Skeletal muscle satellite cell (primary cell): ENCODE measurements at regions not wholly inside any gene's neighbourhood (a gene's known extent, or its start where the extent isn't known, plus 50 kb on each side); places are given as distances from the start of the nearest gene placed in this dataset.

Source experiments
- H3K27me3 ChIP-seq: 2 replicates; pipeline ENCODE4 v1.7.0; 2013; ENCODE audit warnings: low read length; ENCODE audit not compliant: control insufficient read depth, insufficient read depth
- H3K36me3 ChIP-seq: 2 replicates; pipeline ENCODE4 v1.7.0; 2013; ENCODE audit warnings: mild to moderate bottlenecking, control low read depth, low read length; ENCODE audit not compliant: insufficient read depth
- H3K4me1 ChIP-seq: 2 replicates; pipeline ENCODE4 v1.7.0; 2013; ENCODE audit warnings: low read length; ENCODE audit not compliant: control insufficient read depth, insufficient read depth
- H3K4me2 ChIP-seq: 2 replicates; pipeline ENCODE4 v1.7.0; 2013; ENCODE audit warnings: mild to moderate bottlenecking, low read length
- H3K4me3 ChIP-seq: 2 replicates; pipeline ENCODE4 v1.7.0; 2013; ENCODE audit warnings: low read length
- H3K9ac ChIP-seq: 2 replicates; pipeline ENCODE4 v1.7.0; 2013; ENCODE audit warnings: mild to moderate bottlenecking, low read depth, low read length, moderate library complexity
- H3K9me3 ChIP-seq: replicated peaks from 2 replicates; pipeline ENCODE4 v1.7.0; 2013; ENCODE audit warnings: mild to moderate bottlenecking, control low read depth, low read length

- Histone ChIP-seq H3K4me1 (no peaks in the 10 kb centered on the region), H3K4me3 (no peak overlapping the region), H3K36me3 (no peaks in the 10 kb centered on the region), H3K27me3 (no peaks in the 10 kb centered on the region), H3K4me2 (no peak overlapping the region), H3K9me3 (peaks cover 26% of the 10 kb centered on the region), H3K9ac (no peak overlapping the region)
Observed at GRCh38 chr1:4119516-4120220, 219.6 kb upstream of the C1orf174 start.

- H3K9me3 ChIP-seq, result peaks cover 31% of the 10 kb centered on the region
Observed at GRCh38 chr1:4120557-4121292, 220.7 kb upstream of the C1orf174 start.

GRCh38 chr1:4121293-4121684, 221.2 kb upstream of the C1orf174 start:
- peaks cover 29% of the 10 kb centered on the region for H3K9me3 ChIP-seq
- no peaks in the 10 kb centered on the region for H3K36me3 ChIP-seq
- no peak overlapping the region for H3K4me2 ChIP-seq
- no peak overlapping the region for H3K9ac ChIP-seq
- H3K27me3 ChIP-seq, result no peaks in the 10 kb centered on the region
- no peaks in the 10 kb centered on the region for H3K4me1 ChIP-seq
- no peak overlapping the region for H3K4me3 ChIP-seq

More at GRCh38 chr1:4120557-4121292, 220.7 kb upstream of the C1orf174 start:
- H3K4me2 ChIP-seq, result no peak overlapping the region
- H3K4me1 ChIP-seq, result no peaks in the 10 kb centered on the region
- no peak overlapping the region for H3K9ac ChIP-seq
- no peaks in the 10 kb centered on the region for H3K36me3 ChIP-seq
- H3K27me3 ChIP-seq, result no peaks in the 10 kb centered on the region
- no peak overlapping the region for H3K4me3 ChIP-seq

DNA sequence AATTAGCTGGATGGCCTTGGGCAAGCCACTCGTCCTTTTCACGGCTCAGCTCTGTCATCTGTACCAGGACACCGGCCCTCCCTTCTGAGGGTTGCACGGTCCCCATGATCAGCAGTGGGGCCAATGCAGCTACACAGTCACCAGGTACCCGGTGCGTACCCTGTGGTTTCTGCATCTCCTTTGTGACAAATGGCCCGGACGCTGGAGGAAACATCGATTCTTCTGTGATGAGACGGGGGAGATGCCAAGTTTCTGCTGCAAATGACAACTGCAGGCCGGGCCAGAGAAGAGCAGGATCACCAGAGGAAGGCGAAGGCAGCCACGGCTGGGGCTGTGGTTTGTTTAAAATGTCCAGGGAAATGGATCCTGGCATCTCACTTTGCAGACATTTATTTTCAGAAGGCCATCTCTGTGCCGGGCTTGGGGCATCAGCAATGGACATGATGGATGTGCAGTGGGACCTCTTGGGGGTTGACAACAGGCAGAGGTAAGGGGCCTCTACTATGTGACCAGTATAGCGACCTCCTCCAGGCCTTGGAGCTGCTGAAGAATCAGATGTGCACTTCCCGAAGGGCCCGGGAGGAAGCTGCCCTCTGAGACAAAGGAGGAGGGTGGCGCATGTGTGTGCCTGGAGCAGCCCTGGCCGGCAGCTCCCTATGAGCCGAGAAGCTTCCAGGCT, 221.9 kb upstream of the C1orf174 start:
- Histone ChIP-seq H3K27me3 (no peaks in the 10 kb centered on the region), H3K9me3 (peaks cover 27% of the 10 kb centered on the region), H3K4me2 (no peak overlapping the region), H3K4me1 (no peaks in the 10 kb centered on the region), H3K36me3 (no peaks in the 10 kb centered on the region), H3K9ac (no peak overlapping the region), H3K4me3 (no peak overlapping the region)

DNA sequence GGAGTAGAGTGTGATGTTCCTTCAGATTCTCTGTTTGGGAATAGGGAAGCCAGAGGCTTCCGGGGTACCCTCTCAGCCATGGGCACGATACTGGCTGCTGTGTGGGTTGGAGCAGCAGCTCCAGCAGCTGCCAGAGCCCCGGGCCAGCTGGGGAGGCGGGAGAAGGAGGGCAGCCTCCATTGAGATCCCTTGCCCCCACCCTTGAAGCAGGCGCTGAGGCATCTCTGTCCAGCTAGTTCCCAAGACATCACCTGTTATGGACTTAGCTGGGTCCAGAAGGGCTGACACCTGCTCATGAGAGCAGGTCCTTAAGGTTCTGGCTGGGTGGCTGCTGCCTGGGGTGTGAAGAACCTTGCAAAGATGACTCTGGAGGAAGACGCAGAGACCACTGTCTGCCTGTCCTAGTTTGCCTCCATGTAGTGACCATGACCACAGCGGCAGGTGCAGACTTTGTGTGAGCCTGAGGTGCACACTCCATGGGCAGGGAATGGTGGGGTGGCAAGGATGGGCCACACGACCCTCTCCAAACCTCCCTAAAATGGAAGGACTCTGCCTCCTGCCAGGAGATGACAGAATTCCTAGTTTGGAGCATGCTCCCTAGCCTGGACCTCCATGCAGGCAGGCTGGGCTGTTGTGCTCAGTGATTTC, 222.6 kb upstream of the C1orf174 start:
- Histone ChIP-seq H3K4me3 (no peak overlapping the region), H3K36me3 (no peaks in the 10 kb centered on the region), H3K9ac (no peak overlapping the region), H3K27me3 (no peaks in the 10 kb centered on the region), H3K9me3 (peaks cover 20% of the 10 kb centered on the region), H3K4me2 (no peak overlapping the region), H3K4me1 (no peaks in the 10 kb centered on the region)

DNA sequence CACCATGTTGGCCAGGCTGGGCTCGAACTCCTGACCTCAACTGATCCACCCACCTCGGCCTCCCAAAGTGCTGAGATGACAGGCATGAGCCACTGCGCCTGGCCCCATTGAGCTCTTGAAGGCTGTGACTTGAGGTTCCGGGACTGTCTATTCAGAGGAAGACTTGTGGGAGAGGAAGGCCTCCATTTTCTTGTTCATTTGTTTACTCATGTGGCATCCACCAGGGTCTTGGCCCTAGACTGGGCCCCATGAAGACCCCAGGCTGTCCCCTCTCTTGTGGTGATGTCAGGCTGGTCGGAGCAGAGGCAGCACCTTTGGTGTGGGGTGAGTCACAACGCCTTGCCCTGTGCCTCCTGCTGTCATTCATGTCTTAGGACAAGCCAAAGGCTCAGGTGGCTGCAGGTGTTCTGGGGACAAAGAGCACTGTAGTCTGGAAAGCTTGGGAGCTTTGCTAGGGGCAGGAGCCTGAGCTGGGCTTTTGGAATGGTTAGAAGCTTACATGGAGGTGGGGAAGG, 224.6 kb upstream of the C1orf174 start:
- H3K4me1 ChIP-seq, result no peaks in the 10 kb centered on the region
- no peak overlapping the region for H3K9ac ChIP-seq
- peaks cover 19% of the 10 kb centered on the region for H3K9me3 ChIP-seq
- no peak overlapping the region for H3K4me2 ChIP-seq
- H3K4me3 ChIP-seq, result no peak overlapping the region
- no peaks in the 10 kb centered on the region for H3K27me3 ChIP-seq
- H3K36me3 ChIP-seq, result no peaks in the 10 kb centered on the region

- Histone ChIP-seq H3K27me3 (no peaks in the 10 kb centered on the region), H3K4me1 (no peaks in the 10 kb centered on the region), H3K9me3 (peaks cover 26% of the 10 kb centered on the region), H3K36me3 (no peaks in the 10 kb centered on the region), H3K4me3 (no peak overlapping the region), H3K4me2 (no peak overlapping the region), H3K9ac (no peak overlapping the region)
Observed at GRCh38 chr1:4126251-4126650, 226.2 kb upstream of the C1orf174 start.

DNA sequence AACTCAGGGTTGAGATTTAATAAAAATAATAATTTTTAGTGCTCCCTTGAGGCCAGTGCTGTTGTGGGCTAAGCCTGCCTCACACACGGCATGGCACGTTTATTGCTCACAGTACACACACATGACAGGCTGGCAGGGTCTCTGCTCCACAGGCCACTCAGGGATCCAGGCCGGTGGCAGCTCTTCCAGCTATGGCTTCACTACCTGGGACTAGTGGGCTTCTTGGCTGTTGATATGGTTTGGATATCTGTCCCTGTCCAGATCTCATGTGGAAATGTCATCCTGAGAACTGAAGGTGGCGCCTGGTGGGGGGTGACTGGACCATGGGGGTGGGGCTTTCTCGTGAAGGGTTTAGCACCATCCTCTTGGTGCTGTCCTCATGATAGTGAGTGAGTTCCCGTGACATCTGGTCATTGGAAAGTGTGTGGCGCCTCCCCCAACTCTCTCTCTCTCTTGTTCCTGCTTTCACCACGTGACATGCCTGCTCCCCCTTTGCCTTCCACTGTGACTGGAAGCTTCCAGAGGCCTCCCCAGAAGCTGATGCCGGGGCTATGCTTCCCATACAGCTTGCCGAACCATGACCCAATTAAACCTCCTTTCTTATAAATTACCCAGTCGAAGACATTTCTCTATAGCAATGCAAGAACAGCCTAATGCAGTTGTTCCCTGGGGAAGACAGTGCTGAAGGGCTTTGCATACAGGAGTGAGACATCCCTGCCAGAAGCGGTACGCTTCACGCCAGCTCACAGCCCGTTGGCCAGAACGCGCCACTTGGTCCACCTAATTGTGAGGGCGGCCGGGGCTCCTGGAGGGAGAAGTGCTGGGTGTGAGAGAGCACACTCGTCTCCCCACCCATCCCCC, 226.9 kb upstream of the C1orf174 start:
- Histone ChIP-seq H3K9me3 (peaks cover 28% of the 10 kb centered on the region), H3K4me2 (no peak overlapping the region), H3K36me3 (no peaks in the 10 kb centered on the region), H3K9ac (no peak overlapping the region), H3K4me1 (no peaks in the 10 kb centered on the region), H3K27me3 (no peaks in the 10 kb centered on the region), H3K4me3 (no peak overlapping the region)

GRCh38 chr1:4127592-4128140, 227.6 kb upstream of the C1orf174 start:
- Histone ChIP-seq H3K9ac (no peak overlapping the region), H3K36me3 (no peaks in the 10 kb centered on the region), H3K4me1 (no peaks in the 10 kb centered on the region), H3K4me2 (no peak overlapping the region), H3K27me3 (no peaks in the 10 kb centered on the region), H3K4me3 (no peak overlapping the region), H3K9me3 (peaks cover 27% of the 10 kb centered on the region)

DNA sequence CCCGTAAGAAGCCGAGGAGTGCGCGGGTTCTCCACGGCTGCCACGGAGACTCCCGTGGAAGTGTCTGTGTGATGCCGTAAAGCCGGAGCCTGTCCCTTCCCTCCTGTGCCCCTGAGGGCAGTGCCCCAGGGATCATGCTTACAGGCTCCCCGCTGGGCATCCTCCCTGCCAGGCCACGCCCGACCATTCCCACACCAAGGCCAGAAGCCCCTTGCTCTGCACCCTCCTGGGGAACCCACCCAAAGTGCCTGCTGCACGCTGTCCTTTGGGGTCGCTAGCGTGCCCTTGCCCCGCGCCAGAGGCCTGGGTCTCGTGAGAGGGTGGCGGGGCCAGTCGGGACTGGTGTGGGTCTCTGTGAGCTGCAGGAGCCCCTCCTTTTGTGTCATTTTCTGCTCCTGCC, 228.5 kb upstream of the C1orf174 start:
- no peak overlapping the region for H3K4me3 ChIP-seq

More for the DNA sequence above, 228.5 kb upstream of the C1orf174 start:
- Histone ChIP-seq H3K9me3 (peaks cover 23% of the 10 kb centered on the region), H3K9ac (no peak overlapping the region), H3K27me3 (no peaks in the 10 kb centered on the region), H3K4me2 (no peak overlapping the region), H3K4me1 (no peaks in the 10 kb centered on the region), H3K36me3 (no peaks in the 10 kb centered on the region)
